PC-9 (cell line): ENCODE measurements at regions not wholly inside any gene's neighbourhood (a gene's known extent, or its start where the extent isn't known, plus 50 kb on each side); places are given as distances from the start of the nearest gene placed in this dataset.

Experiments used
- BruUV-seq: library from RNA; stranded (reverse); fragments of 400-500 nt; replicated peaks from 2 replicates; lab custom pipeline; 2021; lab: Mats Ljungman, UMichigan
- CTCF ChIA-PET: fragments of 300-600 bp; sonication (Branson Sonifier 250); formaldehyde crosslinking; loops from one replicate; lab custom pipeline; 2022; ENCODE audit warnings: antibody characterized with exemption; lab: Charles Lee
- POLR2A ChIA-PET: fragments of 300-600 bp; sonication (Branson Sonifier 250); formaldehyde crosslinking; loops from one replicate; lab custom pipeline; 2022; ENCODE audit warnings: antibody characterized with exemption; ENCODE audit not compliant: unreplicated experiment; lab: Charles Lee
- DNase-seq, 2 experiments: peaks; one replicate each; pipeline versions ENCODE4 v3.0.0 to v3.0.0-alpha.2; 2015 to 2022; ENCODE audit warnings: mixed read lengths in 1 of 2
- H2AFZ ChIP-seq: fragments of 200-600 bp; sonication (generic); 2 replicates; pipeline ENCODE4 v1.8.1; 2017; ENCODE audit warnings: antibody characterized with exemption
- H3F3A ChIP-seq: fragments of 200-600 bp; sonication (generic); 2 replicates; pipeline ENCODE4 v1.8.1; 2017; ENCODE audit warnings: antibody characterized with exemption, mild to moderate bottlenecking, low read depth; ENCODE audit not compliant: insufficient read depth
- H3K27ac ChIP-seq: fragments of 200-600 bp; sonication (generic); 2 replicates; pipeline ENCODE4 v1.6.1; 2016; ENCODE audit warnings: mixed run types
- H3K27me3 ChIP-seq: fragments of 200-600 bp; sonication (generic); 2 replicates; pipeline ENCODE4 v1.6.1; 2016; ENCODE audit warnings: low read depth, mixed run types; ENCODE audit not compliant: insufficient read depth
- H3K36me3 ChIP-seq: fragments of 200-600 bp; sonication (generic); 2 replicates; pipeline ENCODE4 v1.6.1; 2016; ENCODE audit warnings: low read depth, mixed run types
- H3K4me1 ChIP-seq: fragments of 200-600 bp; sonication (generic); replicated peaks from 2 replicates; pipeline ENCODE4 v1.6.1; 2016; ENCODE audit warnings: mixed run types; ENCODE audit not compliant: insufficient read depth
- H3K4me2 ChIP-seq: fragments of 200-600 bp; sonication (generic); 2 replicates; pipeline ENCODE4 v1.6.1; 2017; ENCODE audit warnings: mixed run types
- H3K4me3 ChIP-seq: fragments of 200-600 bp; sonication (generic); 2 replicates; pipeline ENCODE4 v1.6.1; 2016; ENCODE audit warnings: mixed run types
- H3K79me2 ChIP-seq: fragments of 200-600 bp; sonication (generic); 2 replicates; pipeline ENCODE4 v1.6.1; 2017; ENCODE audit warnings: low read depth, mixed run types
- H3K9me2 ChIP-seq: fragments of 200-600 bp; sonication (generic); 2 replicates; pipeline ENCODE4 v1.8.1; 2017; ENCODE audit warnings: mild to moderate bottlenecking; ENCODE audit not compliant: insufficient read depth
- H3K9me3 ChIP-seq: fragments of 200-600 bp; sonication (generic); 2 replicates; pipeline ENCODE4 v1.8.1; 2016; ENCODE audit warnings: low read depth; ENCODE audit not compliant: insufficient read depth
- H4K20me1 ChIP-seq: fragments of 200-600 bp; sonication (generic); 2 replicates; pipeline ENCODE4 v1.8.1; 2017; ENCODE audit not compliant: insufficient read depth
- EZH2 ChIP-seq: fragments of 200-600 bp; sonication (generic); IDR thresholded peaks from 2 replicates; pipeline ENCODE4 v1.8.0; 2017; ENCODE audit warnings: antibody characterized with exemption, low read depth
- intact Hi-C: fragments of 100-400 bp; cut with micrococcal nuclease; formaldehyde crosslinking; loops from one replicate; pipeline ENCODE4 v1.10.0; 2022; ENCODE audit not compliant: unreplicated experiment
- TF ChIP-seq, protein P1 (sequence below): fragments of 200-600 bp; sonication (generic); conservative IDR thresholded peaks from 2 replicates; pipeline ENCODE4 v1.6.1; 2017; ENCODE audit warnings: mixed run types, antibody characterized with exemption, mild to moderate bottlenecking, moderate library complexity

DNA sequence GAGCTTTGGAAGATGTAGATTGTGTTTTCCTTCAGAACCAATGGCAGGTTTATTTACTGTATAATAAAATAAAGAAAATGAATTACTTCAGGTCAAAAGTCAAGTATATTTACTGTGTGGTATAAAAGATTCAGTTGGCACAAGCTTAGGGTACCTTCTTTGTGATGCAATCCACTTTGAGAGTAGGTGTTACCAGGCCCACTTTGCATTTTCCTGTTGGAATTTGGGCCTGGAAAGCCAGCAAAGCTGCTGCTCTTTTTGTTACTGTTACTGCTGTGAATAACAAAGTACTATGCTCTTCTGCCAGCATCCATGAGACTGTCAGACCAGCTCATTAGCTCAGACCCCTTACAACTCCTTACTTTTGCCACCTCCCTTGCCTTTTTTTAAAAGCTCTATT, 649.0 kb upstream of the SEL1L start:
- BruUV-seq = no TSS peak
- POLR2A ChIA-PET = no interaction called here

DNA sequence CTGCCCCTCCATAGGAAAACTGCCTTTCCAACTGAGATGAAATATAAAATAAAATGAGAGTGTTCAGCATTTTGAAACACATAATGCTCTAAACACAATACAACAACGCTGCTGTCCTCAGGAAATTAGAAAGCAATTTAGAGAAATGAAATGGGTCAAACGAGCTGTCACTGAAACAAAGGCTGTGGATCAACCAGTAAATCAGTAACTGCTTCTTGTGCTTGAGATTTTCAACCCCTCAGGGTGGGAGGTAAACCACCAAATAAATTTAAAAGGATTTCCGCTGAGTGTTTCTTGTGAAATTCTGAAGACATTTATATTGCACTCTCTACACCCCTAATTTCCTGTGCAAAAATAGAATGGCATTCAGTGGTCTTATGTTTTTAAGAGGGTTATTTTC, 657.1 kb upstream of the SEL1L start:
- intact Hi-C loops = no loop called here
- no TSS peak for BruUV-seq
- CTCF ChIA-PET = no interaction called here
- POLR2A ChIA-PET = no interaction called here
- Histone ChIP-seq H3K27ac (no peak overlapping the region), H3K9me2 (no peaks in the 10 kb centered on the region), H3F3A (no peaks in the 10 kb centered on the region), H3K4me1 (no peaks in the 10 kb centered on the region), H2AFZ (no peak overlapping the region), H4K20me1 (no peaks in the 10 kb centered on the region), H3K9me3 (no peaks in the 10 kb centered on the region), H3K4me2 (no peak overlapping the region), H3K79me2 (no peaks in the 10 kb centered on the region), H3K27me3 (no peaks in the 10 kb centered on the region), H3K36me3 (no peaks in the 10 kb centered on the region), H3K4me3 (no peak overlapping the region)
- TF ChIP-seq, protein P1, sequence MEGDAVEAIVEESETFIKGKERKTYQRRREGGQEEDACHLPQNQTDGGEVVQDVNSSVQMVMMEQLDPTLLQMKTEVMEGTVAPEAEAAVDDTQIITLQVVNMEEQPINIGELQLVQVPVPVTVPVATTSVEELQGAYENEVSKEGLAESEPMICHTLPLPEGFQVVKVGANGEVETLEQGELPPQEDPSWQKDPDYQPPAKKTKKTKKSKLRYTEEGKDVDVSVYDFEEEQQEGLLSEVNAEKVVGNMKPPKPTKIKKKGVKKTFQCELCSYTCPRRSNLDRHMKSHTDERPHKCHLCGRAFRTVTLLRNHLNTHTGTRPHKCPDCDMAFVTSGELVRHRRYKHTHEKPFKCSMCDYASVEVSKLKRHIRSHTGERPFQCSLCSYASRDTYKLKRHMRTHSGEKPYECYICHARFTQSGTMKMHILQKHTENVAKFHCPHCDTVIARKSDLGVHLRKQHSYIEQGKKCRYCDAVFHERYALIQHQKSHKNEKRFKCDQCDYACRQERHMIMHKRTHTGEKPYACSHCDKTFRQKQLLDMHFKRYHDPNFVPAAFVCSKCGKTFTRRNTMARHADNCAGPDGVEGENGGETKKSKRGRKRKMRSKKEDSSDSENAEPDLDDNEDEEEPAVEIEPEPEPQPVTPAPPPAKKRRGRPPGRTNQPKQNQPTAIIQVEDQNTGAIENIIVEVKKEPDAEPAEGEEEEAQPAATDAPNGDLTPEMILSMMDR = no peak
- TF ChIP-seq EZH2 = no peak
- no peak for DNase-seq

More for the DNA sequence above, 649.0 kb upstream of the SEL1L start:
- Histone ChIP-seq H3K27me3 (no peaks in the 10 kb centered on the region), H3F3A (no peaks in the 10 kb centered on the region), H3K4me3 (no peak overlapping the region), H3K9me2 (no peaks in the 10 kb centered on the region), H3K9me3 (no peaks in the 10 kb centered on the region), H2AFZ (no peak overlapping the region), H3K4me1 (no peaks in the 10 kb centered on the region), H3K36me3 (no peaks in the 10 kb centered on the region), H3K79me2 (no peaks in the 10 kb centered on the region), H4K20me1 (no peaks in the 10 kb centered on the region), H3K4me2 (no peak overlapping the region), H3K27ac (no peak overlapping the region)
- no peak for DNase-seq
- TF ChIP-seq EZH2 = no peak
- TF ChIP-seq, protein P1 = no peak
- intact Hi-C loops = no loop called here
- CTCF ChIA-PET = no interaction called here

DNA sequence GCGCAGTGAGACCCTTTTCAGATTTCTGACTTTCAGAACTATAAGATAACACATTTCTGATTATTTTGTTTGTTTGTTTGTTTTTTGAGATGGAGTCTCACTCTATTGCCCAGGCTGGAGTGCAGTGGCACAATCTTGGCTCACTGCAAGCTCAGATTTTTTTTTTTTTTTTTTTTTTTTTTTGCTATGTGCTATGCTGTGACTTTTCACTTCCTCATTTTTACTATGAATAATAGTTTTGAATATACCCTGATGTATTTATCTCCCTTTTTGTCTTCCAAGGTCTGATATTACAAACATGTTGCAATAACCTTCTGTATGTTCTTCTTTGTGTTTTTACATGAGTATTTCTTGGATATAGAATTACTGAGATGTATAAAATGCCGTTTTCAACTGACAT, 658.7 kb upstream of the SEL1L start:
- Histone ChIP-seq H3F3A (no peaks in the 10 kb centered on the region), H2AFZ (no peak overlapping the region), H4K20me1 (no peaks in the 10 kb centered on the region), H3K4me3 (no peak overlapping the region), H3K36me3 (no peaks in the 10 kb centered on the region), H3K4me2 (no peak overlapping the region), H3K9me2 (no peaks in the 10 kb centered on the region), H3K27me3 (no peaks in the 10 kb centered on the region), H3K79me2 (no peaks in the 10 kb centered on the region), H3K27ac (no peak overlapping the region), H3K4me1 (no peaks in the 10 kb centered on the region), H3K9me3 (no peaks in the 10 kb centered on the region)
- BruUV-seq = no TSS peak
- POLR2A ChIA-PET = no interaction called here
- no peak for TF ChIP-seq EZH2
- TF ChIP-seq, protein P1 = no peak
- intact Hi-C loops = no loop called here
- CTCF ChIA-PET = no interaction called here
- no peak for DNase-seq
